Tibial artery (tissue), 4 donors: ENCODE measurements at regions not wholly inside any gene's neighbourhood (a gene's known extent, or its start where the extent isn't known, plus 50 kb on each side); places are given as distances from the start of the nearest gene placed in this dataset.

ENCODE experiments used
- DNase-seq, 2 donors: peaks; one replicate each; pipeline ENCODE4 v3.0.0-alpha.2; 2019
- H3K27ac ChIP-seq, 2 donors: fragments of 200-600 bp; sonication (generic) in 1 of 2; 1 replicate in 1 of 2; 2 replicates in 1 of 2; pipeline ENCODE4 v1.5.1; 2018 to 2019; ENCODE audit warnings: mild to moderate bottlenecking in 1 of 2
- H3K27me3 ChIP-seq, 2 donors: fragments of 200-600 bp; sonication (generic) in 1 of 2; one replicate each; pipeline versions ENCODE4 v1.5.1 to v1.6.0; 2016 to 2019
- H3K36me3 ChIP-seq, 3 donors: fragments of 200-600 bp; sonication (generic) in 2 of 3; one replicate each; pipeline ENCODE4 v1.5.1; 2016 to 2019; ENCODE audit warnings: mild to moderate bottlenecking in 2 of 3
- H3K4me1 ChIP-seq, 4 donors: fragments of 200-600 bp; sonication (generic) in 2 of 4; 1 replicate in 3 of 4; 2 replicates in 1 of 4; pipeline ENCODE4 v1.5.1; 2016 to 2019
- H3K4me3 ChIP-seq, 2 donors: fragments of 200-600 bp; sonication (generic) in 1 of 2; 1 replicate in 1 of 2; 2 replicates in 1 of 2; pipeline ENCODE4 v1.5.1; 2018 to 2019; ENCODE audit warnings: mild to moderate bottlenecking in 2 of 2
- H3K9me3 ChIP-seq, 3 donors: fragments of 200-600 bp; sonication (generic) in 1 of 3; one replicate each; pipeline ENCODE4 v1.5.1; 2016 to 2019
- intact Hi-C: fragments of 100-400 bp; cut with DNase I; formaldehyde crosslinking; loops from one replicate; pipeline ENCODE4 v1.15.0; 2023; ENCODE audit warnings: low total_unique reads
- TF ChIP-seq, protein P1 (sequence below), 2 experiments: fragments of 200-600 bp in 1 of 2; fragments of 450-650 bp in 1 of 2; IDR thresholded peaks; one replicate each; pipeline ENCODE4 v1.5.1; 2017 to 2019; ENCODE audit warnings: antibody characterized with exemption in 2 of 2, mild to moderate bottlenecking in 1 of 2, moderate library complexity in 1 of 2

DNA sequence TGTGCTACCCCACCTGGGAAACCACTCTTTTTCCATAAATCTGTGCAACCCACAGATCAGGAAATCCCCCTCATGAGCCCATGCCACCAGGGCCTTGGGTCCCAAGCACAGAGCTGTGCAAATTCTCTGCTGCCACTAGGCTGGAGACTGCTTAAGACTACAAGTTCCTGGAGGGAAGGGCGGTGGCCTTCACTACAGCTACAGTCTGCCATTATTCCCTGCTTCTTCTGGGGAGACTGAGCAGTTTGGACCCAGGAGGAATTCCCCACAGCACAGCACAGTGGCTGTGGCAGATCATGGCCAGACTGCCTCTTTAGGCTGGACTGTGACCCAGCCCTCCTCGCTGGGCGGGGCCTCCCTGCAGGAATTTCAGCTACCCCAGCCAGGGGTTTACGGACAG is 89.7 kb upstream of the GRB10 start:
- Histone ChIP-seq H3K27ac (no peak overlapping the region), H3K4me3 (no peak overlapping the region), H3K27me3 (no peaks in the 10 kb centered on the region), H3K9me3 (no peaks in the 10 kb centered on the region), H3K36me3 (no peaks in the 10 kb centered on the region), H3K4me1 (peaks cover 0 to 22% (median 0%) of the 10 kb centered on the region in 4 donors)
- TF ChIP-seq, protein P1, sequence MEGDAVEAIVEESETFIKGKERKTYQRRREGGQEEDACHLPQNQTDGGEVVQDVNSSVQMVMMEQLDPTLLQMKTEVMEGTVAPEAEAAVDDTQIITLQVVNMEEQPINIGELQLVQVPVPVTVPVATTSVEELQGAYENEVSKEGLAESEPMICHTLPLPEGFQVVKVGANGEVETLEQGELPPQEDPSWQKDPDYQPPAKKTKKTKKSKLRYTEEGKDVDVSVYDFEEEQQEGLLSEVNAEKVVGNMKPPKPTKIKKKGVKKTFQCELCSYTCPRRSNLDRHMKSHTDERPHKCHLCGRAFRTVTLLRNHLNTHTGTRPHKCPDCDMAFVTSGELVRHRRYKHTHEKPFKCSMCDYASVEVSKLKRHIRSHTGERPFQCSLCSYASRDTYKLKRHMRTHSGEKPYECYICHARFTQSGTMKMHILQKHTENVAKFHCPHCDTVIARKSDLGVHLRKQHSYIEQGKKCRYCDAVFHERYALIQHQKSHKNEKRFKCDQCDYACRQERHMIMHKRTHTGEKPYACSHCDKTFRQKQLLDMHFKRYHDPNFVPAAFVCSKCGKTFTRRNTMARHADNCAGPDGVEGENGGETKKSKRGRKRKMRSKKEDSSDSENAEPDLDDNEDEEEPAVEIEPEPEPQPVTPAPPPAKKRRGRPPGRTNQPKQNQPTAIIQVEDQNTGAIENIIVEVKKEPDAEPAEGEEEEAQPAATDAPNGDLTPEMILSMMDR (IDR thresholded peaks at IDR 0.05), result no peak
- DNase-seq, result no peak
- intact Hi-C loops, result no loop called here

DNA sequence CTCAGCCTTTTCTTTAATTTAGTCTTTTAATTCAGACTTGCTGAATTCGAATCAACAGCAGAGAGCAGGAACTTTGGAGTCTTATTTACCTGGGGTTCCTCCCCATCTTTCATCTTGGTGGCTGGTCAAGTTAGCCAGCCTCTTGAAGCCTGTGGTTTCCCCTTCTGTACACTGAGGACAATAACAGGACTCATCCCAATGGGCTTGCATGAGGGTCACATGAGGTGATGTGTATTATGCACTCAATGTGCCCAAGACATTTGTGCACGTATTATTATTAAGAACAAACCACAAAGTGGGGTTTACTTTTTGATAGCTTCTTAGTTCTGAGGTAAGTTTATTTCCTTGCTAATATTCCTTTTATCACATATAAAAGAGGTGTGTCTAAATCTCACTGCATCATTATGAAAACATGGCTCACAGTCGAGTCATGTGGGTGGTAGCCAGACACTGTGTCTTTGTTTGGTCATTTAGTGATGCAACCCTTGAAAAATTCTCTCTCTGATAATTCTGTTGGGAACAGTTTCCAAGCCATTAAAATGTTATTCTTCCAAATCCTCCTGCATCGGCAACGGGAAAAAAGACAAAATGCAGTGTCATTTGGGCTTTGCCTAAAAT is 86.5 kb upstream of the GRB10 start:
- Histone ChIP-seq H3K27me3 (no peaks in the 10 kb centered on the region), H3K4me3 (no peak overlapping the region), H3K9me3 (no peaks in the 10 kb centered on the region), H3K36me3 (no peaks in the 10 kb centered on the region), H3K4me1 (peaks cover 0 to 22% (median 0%) of the 10 kb centered on the region in 4 donors), H3K27ac (no peak overlapping the region)
- intact Hi-C loops, result no loop called here
- TF ChIP-seq, protein P1 (IDR thresholded peaks at IDR 0.05), result no peak
- DNase-seq, result peak in 1 of 2 donors; percentile 65

DNA sequence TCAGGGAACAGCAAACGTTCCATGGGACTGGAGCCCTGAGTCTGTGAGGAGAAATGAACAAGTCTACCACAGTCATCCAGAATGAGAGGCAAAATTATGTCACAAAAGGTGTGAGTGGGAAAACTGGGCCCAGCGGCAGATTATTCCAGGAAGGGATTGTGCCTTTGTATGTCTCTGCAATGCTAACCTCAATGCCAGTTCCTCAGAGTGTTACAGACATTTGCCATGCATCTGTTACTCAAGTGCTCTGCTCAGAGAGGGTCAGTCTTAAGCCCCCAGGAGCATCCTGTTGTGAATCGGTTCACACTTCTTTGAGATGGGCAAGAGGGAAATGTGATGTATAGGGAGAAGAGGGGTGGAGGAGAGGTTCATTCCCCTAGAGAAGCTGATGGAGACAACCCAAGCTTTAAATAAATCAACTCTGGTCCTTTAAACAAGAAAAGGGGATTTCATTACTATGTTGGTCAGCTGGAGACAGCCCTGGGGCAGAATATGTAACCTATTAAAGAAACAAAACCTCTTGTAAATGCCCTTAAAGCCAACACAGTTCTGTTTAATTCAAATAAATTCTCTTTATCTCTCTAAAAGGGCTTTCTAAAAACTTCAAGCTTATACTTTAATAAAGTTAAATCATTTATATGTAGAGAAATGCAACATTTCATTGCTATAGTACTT is 85.9 kb upstream of the GRB10 start:
- no peaks in the 10 kb centered on the region for H3K36me3 ChIP-seq
- no peaks in the 10 kb centered on the region for H3K27me3 ChIP-seq
- H3K4me3 ChIP-seq, result no peak overlapping the region
- TF ChIP-seq, protein P1 (IDR thresholded peaks at IDR 0.05), result no peak
- H3K4me1 ChIP-seq, result peaks cover 0 to 22% (median 0%) of the 10 kb centered on the region in 4 donors
- no peak overlapping the region for H3K27ac ChIP-seq
- intact Hi-C loops, result no loop called here
- DNase-seq, result no peak
- no peaks in the 10 kb centered on the region for H3K9me3 ChIP-seq

DNA sequence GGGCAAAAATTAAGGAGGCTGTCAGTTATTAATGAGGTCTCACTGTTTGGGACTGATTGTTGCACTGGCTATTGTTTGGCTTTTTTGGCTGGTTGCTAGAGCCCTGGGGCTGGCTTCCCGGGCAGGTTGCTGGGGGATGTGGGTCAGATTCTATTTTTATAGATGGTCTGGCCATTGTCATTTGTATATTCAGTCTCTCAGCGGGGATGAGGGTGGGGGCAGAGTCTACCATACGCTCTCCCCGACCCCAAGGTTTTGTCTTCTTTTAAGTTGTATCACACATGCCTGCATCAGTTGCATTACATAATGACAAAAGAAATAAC is 84.3 kb upstream of the GRB10 start:
- Histone ChIP-seq H3K4me1 (peaks cover 0 to 22% (median 0%) of the 10 kb centered on the region in 4 donors), H3K27ac (no peak overlapping the region), H3K9me3 (no peaks in the 10 kb centered on the region), H3K36me3 (no peaks in the 10 kb centered on the region), H3K4me3 (no peak overlapping the region), H3K27me3 (no peaks in the 10 kb centered on the region)
- TF ChIP-seq, protein P1 (IDR thresholded peaks at IDR 0.05), result no peak
- intact Hi-C loops, result no loop called here
- DNase-seq, result no peak

DNA sequence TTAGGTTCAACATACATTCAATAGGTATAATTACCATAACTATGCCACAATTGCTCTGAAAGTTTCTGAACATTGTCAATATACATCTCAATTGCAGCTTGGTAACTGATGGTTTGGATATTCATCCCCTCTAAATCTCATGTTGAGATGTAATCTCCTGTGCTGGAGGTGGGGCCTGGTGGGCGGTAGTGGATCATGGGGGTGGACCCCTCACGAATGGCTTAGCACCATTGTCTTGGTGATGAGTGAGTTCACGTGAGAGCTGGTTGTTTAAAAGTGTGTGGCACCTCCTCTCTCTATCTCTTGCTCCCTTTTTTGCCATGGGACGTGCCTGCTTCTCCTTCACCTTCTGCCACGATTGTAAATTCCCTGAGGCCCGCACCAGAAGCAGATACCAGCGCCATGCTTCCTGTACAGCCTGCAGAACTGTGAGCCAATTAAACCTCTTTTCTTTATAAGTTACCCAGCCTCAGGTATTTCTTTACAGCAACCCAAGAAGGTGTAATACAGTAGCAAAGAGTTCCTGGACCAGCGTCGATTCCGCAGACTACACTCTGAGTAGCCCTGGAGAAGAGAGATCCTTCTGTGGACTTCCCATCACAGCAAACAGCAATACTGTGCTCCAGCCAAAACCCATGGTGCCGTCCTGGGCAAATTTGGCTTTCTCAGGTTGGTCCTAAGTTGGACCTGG is 83.8 kb upstream of the GRB10 start:
- Histone ChIP-seq H3K36me3 (no peaks in the 10 kb centered on the region), H3K27me3 (no peaks in the 10 kb centered on the region), H3K4me1 (peaks cover 0 to 22% (median 0%) of the 10 kb centered on the region in 4 donors), H3K9me3 (no peaks in the 10 kb centered on the region), H3K4me3 (no peak overlapping the region), H3K27ac (no peak overlapping the region)
- TF ChIP-seq, protein P1 (IDR thresholded peaks at IDR 0.05), result no peak
- no peak for DNase-seq
- intact Hi-C loops, result no loop called here
